Karpas-422 (cell line): ENCODE measurements at regions not wholly inside any gene's neighbourhood (a gene's known extent, or its start where the extent isn't known, plus 50 kb on each side); places are given as distances from the start of the nearest gene placed in this dataset.

Experiments used
- DNase-seq: peaks from one replicate; pipeline ENCODE4 v3.0.0-alpha.2; 2015
- H2AFZ ChIP-seq: fragments of 200-600 bp; sonication (generic); 2 replicates; pipeline ENCODE4 v1.6.1; 2014; ENCODE audit warnings: antibody characterized with exemption, low read length, mixed read lengths
- H3K27ac ChIP-seq: fragments of 200-600 bp; sonication (generic); 2 replicates; pipeline ENCODE4 v1.5.1; 2014; ENCODE audit warnings: mild to moderate bottlenecking, low read length, moderate library complexity
- H3K27me3 ChIP-seq: fragments of 200-600 bp; sonication (generic); 2 replicates; pipeline ENCODE4 v1.6.1; 2014; ENCODE audit warnings: low read length, mixed read lengths
- H3K36me3 ChIP-seq: fragments of 200-600 bp; sonication (generic); 2 replicates; pipeline ENCODE4 v1.6.1; 2014; ENCODE audit warnings: low read length, mixed read lengths; ENCODE audit not compliant: insufficient read depth
- H3K4me1 ChIP-seq: fragments of 200-600 bp; sonication (generic); 2 replicates; pipeline ENCODE4 v1.6.1; 2014; ENCODE audit warnings: mild to moderate bottlenecking, low read length, mixed read lengths
- H3K4me2 ChIP-seq: fragments of 200-600 bp; sonication (generic); 2 replicates; pipeline ENCODE4 v1.6.1; 2014; ENCODE audit warnings: low read length, low read depth, mild to moderate bottlenecking; ENCODE audit not compliant: poor library complexity, severe bottlenecking
- H3K4me3 ChIP-seq: fragments of 200-600 bp; sonication (generic); 2 replicates; pipeline ENCODE4 v1.5.1; 2014; ENCODE audit warnings: mild to moderate bottlenecking, antibody characterized with exemption, low read length, mixed read lengths
- H3K79me2 ChIP-seq: fragments of 200-600 bp; sonication (generic); 2 replicates; pipeline ENCODE4 v1.6.1; 2014; ENCODE audit warnings: mild to moderate bottlenecking, low read length, mixed read lengths
- H3K9ac ChIP-seq: fragments of 200-600 bp; sonication (generic); 2 replicates; pipeline ENCODE4 v1.6.0; 2014; ENCODE audit warnings: low read length
- H3K9me2 ChIP-seq: fragments of 200-600 bp; sonication (generic), shearing (Covaris generic); replicated peaks from 2 replicates; pipeline ENCODE4 v1.6.0; 2014; ENCODE audit warnings: mild to moderate bottlenecking, low read length, moderate library complexity; ENCODE audit not compliant: insufficient read depth
- H3K9me3 ChIP-seq: fragments of 300-700, 200-600 bp; sonication (generic); 2 replicates; pipeline ENCODE4 v1.6.1; 2014; ENCODE audit warnings: low read length, mixed read lengths
- H4K20me1 ChIP-seq: fragments of 200-600 bp; sonication (generic); 2 replicates; pipeline ENCODE4 v1.6.1; 2014; ENCODE audit warnings: mild to moderate bottlenecking, antibody characterized with exemption, low read length, low read depth; ENCODE audit not compliant: insufficient read depth

- Histone ChIP-seq H4K20me1 (no peaks in the 10 kb centered on the region), H3K9ac (no peak overlapping the region), H3K9me2 (no peaks in the 10 kb centered on the region), H3K4me2 (no peak overlapping the region), H3K27ac (no peak overlapping the region), H3K36me3 (no peaks in the 10 kb centered on the region), H3K9me3 (no peaks in the 10 kb centered on the region), H3K4me1 (no peaks in the 10 kb centered on the region), H3K27me3 (no peaks in the 10 kb centered on the region), H3K4me3 (no peak overlapping the region), H3K79me2 (no peaks in the 10 kb centered on the region), H2AFZ (no peak overlapping the region)
- DNase-seq, result no peak
Observed at GRCh38 chr12:108037960-108038359, 91.1 kb upstream of the WSCD2 start.

GRCh38 chr12:108039794-108040193 is 89.3 kb upstream of the WSCD2 start:
- H3K4me1 ChIP-seq, result no peaks in the 10 kb centered on the region
- H2AFZ ChIP-seq, result no peak overlapping the region
- H4K20me1 ChIP-seq, result no peaks in the 10 kb centered on the region
- H3K36me3 ChIP-seq, result no peaks in the 10 kb centered on the region
- H3K4me2 ChIP-seq, result no peak overlapping the region
- no peak overlapping the region for H3K9ac ChIP-seq
- H3K79me2 ChIP-seq, result no peaks in the 10 kb centered on the region
- no peaks in the 10 kb centered on the region for H3K27me3 ChIP-seq
- no peak overlapping the region for H3K27ac ChIP-seq
- no peak overlapping the region for H3K4me3 ChIP-seq
- no peaks in the 10 kb centered on the region for H3K9me3 ChIP-seq
- H3K9me2 ChIP-seq, result no peaks in the 10 kb centered on the region
- no peak for DNase-seq

- H4K20me1 ChIP-seq, result no peaks in the 10 kb centered on the region
- no peaks in the 10 kb centered on the region for H3K27me3 ChIP-seq
- no peak overlapping the region for H3K4me3 ChIP-seq
- H3K4me1 ChIP-seq, result no peaks in the 10 kb centered on the region
- no peaks in the 10 kb centered on the region for H3K36me3 ChIP-seq
- H2AFZ ChIP-seq, result no peak overlapping the region
- no peak overlapping the region for H3K9ac ChIP-seq
- no peaks in the 10 kb centered on the region for H3K79me2 ChIP-seq
- no peaks in the 10 kb centered on the region for H3K9me2 ChIP-seq
- no peak for DNase-seq
- no peak overlapping the region for H3K4me2 ChIP-seq
- no peaks in the 10 kb centered on the region for H3K9me3 ChIP-seq
- H3K27ac ChIP-seq, result no peak overlapping the region
Observed at GRCh38 chr12:108040947-108041346, 88.1 kb upstream of the WSCD2 start.

GRCh38 chr12:108043286-108043685 is 85.8 kb upstream of the WSCD2 start:
- H3K79me2 ChIP-seq, result no peaks in the 10 kb centered on the region
- no peaks in the 10 kb centered on the region for H3K27me3 ChIP-seq
- no peaks in the 10 kb centered on the region for H3K9me3 ChIP-seq
- H2AFZ ChIP-seq, result no peak overlapping the region
- H3K9ac ChIP-seq, result no peak overlapping the region
- H3K9me2 ChIP-seq, result no peaks in the 10 kb centered on the region
- no peaks in the 10 kb centered on the region for H3K4me1 ChIP-seq
- H3K4me2 ChIP-seq, result no peak overlapping the region
- no peak overlapping the region for H3K27ac ChIP-seq
- H3K36me3 ChIP-seq, result no peaks in the 10 kb centered on the region
- DNase-seq, result no peak
- H4K20me1 ChIP-seq, result no peaks in the 10 kb centered on the region
- no peak overlapping the region for H3K4me3 ChIP-seq

- no peaks in the 10 kb centered on the region for H3K4me1 ChIP-seq
- H2AFZ ChIP-seq, result no peak overlapping the region
- no peaks in the 10 kb centered on the region for H4K20me1 ChIP-seq
- H3K4me3 ChIP-seq, result no peak overlapping the region
- no peak overlapping the region for H3K27ac ChIP-seq
- no peaks in the 10 kb centered on the region for H3K9me3 ChIP-seq
- no peak overlapping the region for H3K9ac ChIP-seq
- H3K79me2 ChIP-seq, result no peaks in the 10 kb centered on the region
- H3K9me2 ChIP-seq, result no peaks in the 10 kb centered on the region
- no peak for DNase-seq
- H3K4me2 ChIP-seq, result no peak overlapping the region
- no peaks in the 10 kb centered on the region for H3K36me3 ChIP-seq
- no peaks in the 10 kb centered on the region for H3K27me3 ChIP-seq
Observed at GRCh38 chr12:108043750-108044533, 85.1 kb upstream of the WSCD2 start.

- Histone ChIP-seq H3K27ac (no peak overlapping the region), H3K36me3 (no peaks in the 10 kb centered on the region), H3K4me1 (no peaks in the 10 kb centered on the region), H3K4me2 (no peak overlapping the region), H3K9me2 (no peaks in the 10 kb centered on the region), H4K20me1 (no peaks in the 10 kb centered on the region), H3K27me3 (no peaks in the 10 kb centered on the region), H3K9ac (no peak overlapping the region), H3K9me3 (no peaks in the 10 kb centered on the region), H3K4me3 (no peak overlapping the region), H3K79me2 (no peaks in the 10 kb centered on the region), H2AFZ (no peak overlapping the region)
- no peak for DNase-seq
Observed at GRCh38 chr12:108046135-108046534, 83.0 kb upstream of the WSCD2 start.

GRCh38 chr12:108046650-108047049 is 82.4 kb upstream of the WSCD2 start:
- Histone ChIP-seq H3K9me2 (no peaks in the 10 kb centered on the region), H3K4me1 (no peaks in the 10 kb centered on the region), H3K9me3 (no peaks in the 10 kb centered on the region), H3K27me3 (no peaks in the 10 kb centered on the region), H3K4me3 (no peak overlapping the region), H3K79me2 (no peaks in the 10 kb centered on the region), H3K9ac (no peak overlapping the region), H3K27ac (no peak overlapping the region), H2AFZ (no peak overlapping the region), H4K20me1 (no peaks in the 10 kb centered on the region), H3K36me3 (no peaks in the 10 kb centered on the region), H3K4me2 (no peak overlapping the region)
- no peak for DNase-seq

GRCh38 chr12:108047071-108047550 is 82.0 kb upstream of the WSCD2 start:
- H3K9ac ChIP-seq, result no peak overlapping the region
- H3K27me3 ChIP-seq, result no peaks in the 10 kb centered on the region
- no peak overlapping the region for H2AFZ ChIP-seq
- H3K4me1 ChIP-seq, result no peaks in the 10 kb centered on the region
- no peaks in the 10 kb centered on the region for H3K36me3 ChIP-seq
- no peaks in the 10 kb centered on the region for H3K9me3 ChIP-seq
- no peak overlapping the region for H3K4me2 ChIP-seq
- no peak for DNase-seq
- no peaks in the 10 kb centered on the region for H3K79me2 ChIP-seq
- no peak overlapping the region for H3K27ac ChIP-seq
- H3K4me3 ChIP-seq, result no peak overlapping the region
- H3K9me2 ChIP-seq, result no peaks in the 10 kb centered on the region
- no peaks in the 10 kb centered on the region for H4K20me1 ChIP-seq
